ENCODE measurements at regions not wholly inside any gene's neighbourhood (a gene's known extent, or its start where the extent isn't known, plus 50 kb on each side); places are given as distances from the start of the nearest gene placed in this dataset.
A peak's percentile ranks its signal among the peaks of the same experiment; 100 is the strongest.
"Not testable (repeated sequence)": the region's sequence is repeated elsewhere in the genome, so short reads cannot be mapped to it uniquely, and the experiment has no call there.

DNA sequence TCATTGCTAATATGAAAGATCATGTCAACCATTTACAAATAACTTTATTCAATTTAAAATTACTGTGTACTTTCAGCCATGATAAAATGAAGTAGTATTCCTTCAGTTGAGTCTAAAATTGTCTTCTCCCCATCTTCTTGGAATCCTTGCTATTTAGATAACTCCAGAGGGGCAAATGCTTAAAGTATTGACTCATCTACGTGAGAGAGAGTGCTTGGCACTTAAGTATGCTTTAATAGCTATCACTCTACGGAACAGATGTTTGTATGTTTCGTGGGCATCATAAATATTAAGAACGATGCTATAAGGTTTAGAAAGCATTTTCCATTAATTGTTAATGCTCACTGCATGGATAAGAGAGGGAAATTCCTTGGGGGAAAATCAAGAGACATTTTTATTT, 69.3 kb upstream of the MED13 start:
- POLR2A ChIA-PET = no interaction called here

GRCh38 chr17:62131271-62131670, 66.2 kb upstream of the MED13 start:
- CTCF ChIA-PET = interaction anchor here in 1 of 2 donors (0.7 kb wide), 1 partner anchor 10 kb away, joined by 3 read pairs; no protein-coding TSS in a partner anchor

More for the DNA sequence above, 69.3 kb upstream of the MED13 start:
- H3K4me1 ChIP-seq (ENCODE audit: control insufficient read depth in 1 of 2, extremely low read depth in 1 of 2, insufficient read depth in 2 of 2, low read length in 2 of 2) = peaks cover 0 to 9% of the 10 kb centered on the region in 2 experiments
- no peak overlapping the region for H3K27ac Mint-ChIP-seq
- peaks cover 0 to 4% (median 2%) of the 10 kb centered on the region in 3 donors for H3K4me1 Mint-ChIP-seq
- WGBS (ENCODE audit: insufficient coverage) = no CpG with 5 or more reads among the region's 4 CpGs
- H3K9me3 ChIP-seq = no peaks in the 10 kb centered on the region
- no peaks in the 10 kb centered on the region for H3K36me3 ChIP-seq (ENCODE audit: control insufficient read depth in 2 of 2, extremely low read depth in 1 of 2, insufficient read depth in 1 of 2, low read length in 1 of 2)
- no peak for DNase-seq
- H3K4me3 Mint-ChIP-seq = no peak overlapping the region
- no peaks in the 10 kb centered on the region for H3K36me3 Mint-ChIP-seq
- H3K27me3 Mint-ChIP-seq = peaks cover 14 to 27% of the 10 kb centered on the region in 2 donors
- peaks cover 0 to 24% of the 10 kb centered on the region in 2 experiments for H3K27me3 ChIP-seq (replicated peaks in 1 of 2; ENCODE audit: control insufficient read depth in 2 of 2, extremely low read depth in 1 of 2, insufficient read depth in 2 of 2, low read length in 1 of 2)
- no peak overlapping the region for H3K4me3 ChIP-seq (ENCODE audit: control insufficient read depth in 1 of 2, extremely low read depth in 1 of 2, low read length in 1 of 2)
- no peak overlapping the region for H3K27ac ChIP-seq (ENCODE audit: low read length)
- H3K9me3 Mint-ChIP-seq = no peaks in the 10 kb centered on the region
- CTCF ChIA-PET = no interaction called here
- ATAC-seq (replicated peaks in 1 of 4) = no peak

DNA sequence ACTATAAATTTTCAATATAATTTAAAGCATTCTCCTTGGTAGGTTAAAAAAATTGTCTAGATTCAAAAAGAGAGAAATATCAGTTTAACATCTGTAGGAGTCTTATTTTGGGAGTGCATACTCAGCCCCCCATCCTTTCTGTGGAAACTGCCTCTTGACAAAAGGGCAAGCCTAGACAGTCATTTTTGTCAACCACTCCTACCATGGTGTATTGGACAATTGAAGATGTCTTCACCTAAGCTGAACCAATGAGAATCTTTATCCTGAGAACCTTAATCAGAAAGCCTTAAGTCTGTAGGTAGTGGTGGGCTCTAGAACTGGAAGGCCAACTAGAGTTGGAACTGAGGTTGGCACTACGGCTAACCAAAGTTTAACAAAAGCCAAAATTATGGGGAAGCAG, 65.7 kb upstream of the MED13 start:
- POLR2A ChIA-PET = no interaction called here
- DNase-seq = no peak
- no peak overlapping the region for H3K27ac ChIP-seq (ENCODE audit: low read length)
- H3K4me1 Mint-ChIP-seq = peaks cover 0 to 6% (median 3%) of the 10 kb centered on the region in 3 donors
- no peak for ATAC-seq (replicated peaks in 1 of 4)
- H3K9me3 Mint-ChIP-seq = no peaks in the 10 kb centered on the region
- H3K27ac Mint-ChIP-seq = no peak overlapping the region
- H3K4me3 Mint-ChIP-seq = no peak overlapping the region
- CTCF ChIA-PET = no interaction called here
- H3K36me3 ChIP-seq (ENCODE audit: control insufficient read depth in 2 of 2, extremely low read depth in 1 of 2, insufficient read depth in 1 of 2, low read length in 1 of 2) = no peaks in the 10 kb centered on the region
- 75% methylated on average over 1 of the region's 1 CpG for WGBS (ENCODE audit: insufficient coverage)
- no peaks in the 10 kb centered on the region for H3K36me3 Mint-ChIP-seq
- H3K9me3 ChIP-seq = no peaks in the 10 kb centered on the region
- H3K27me3 Mint-ChIP-seq = peaks cover 9 to 12% of the 10 kb centered on the region in 2 donors
- no peak overlapping the region for H3K4me3 ChIP-seq (ENCODE audit: control insufficient read depth in 1 of 2, extremely low read depth in 1 of 2, low read length in 1 of 2)
- no peaks in the 10 kb centered on the region for H3K4me1 ChIP-seq (ENCODE audit: control insufficient read depth in 1 of 2, extremely low read depth in 1 of 2, insufficient read depth in 2 of 2, low read length in 2 of 2)
- no peaks in the 10 kb centered on the region for H3K27me3 ChIP-seq (replicated peaks in 1 of 2; ENCODE audit: control insufficient read depth in 2 of 2, extremely low read depth in 1 of 2, insufficient read depth in 2 of 2, low read length in 1 of 2)

More at GRCh38 chr17:62131271-62131670, 66.2 kb upstream of the MED13 start:
- H3K27ac ChIP-seq (ENCODE audit: low read length); H3K4me3 ChIP-seq (ENCODE audit: control insufficient read depth in 1 of 2, extremely low read depth in 1 of 2, low read length in 1 of 2); DNase-seq; H3K36me3 Mint-ChIP-seq; POLR2A ChIA-PET; ATAC-seq (replicated peaks in 1 of 4); H3K4me1 Mint-ChIP-seq; H3K9me3 ChIP-seq; H3K4me3 Mint-ChIP-seq; H3K36me3 ChIP-seq (ENCODE audit: control insufficient read depth in 2 of 2, extremely low read depth in 1 of 2, insufficient read depth in 1 of 2, low read length in 1 of 2); H3K9me3 Mint-ChIP-seq; H3K27ac Mint-ChIP-seq; H3K4me1 ChIP-seq (ENCODE audit: control insufficient read depth in 1 of 2, extremely low read depth in 1 of 2, insufficient read depth in 2 of 2, low read length in 2 of 2); H3K27me3 ChIP-seq (replicated peaks in 1 of 2; ENCODE audit: control insufficient read depth in 2 of 2, extremely low read depth in 1 of 2, insufficient read depth in 2 of 2, low read length in 1 of 2): not testable (repeated sequence)
- peaks cover 11 to 16% of the 10 kb centered on the region in 2 donors for H3K27me3 Mint-ChIP-seq
- 97% methylated on average over 5 of the region's 6 CpGs for WGBS (ENCODE audit: insufficient coverage)

DNA sequence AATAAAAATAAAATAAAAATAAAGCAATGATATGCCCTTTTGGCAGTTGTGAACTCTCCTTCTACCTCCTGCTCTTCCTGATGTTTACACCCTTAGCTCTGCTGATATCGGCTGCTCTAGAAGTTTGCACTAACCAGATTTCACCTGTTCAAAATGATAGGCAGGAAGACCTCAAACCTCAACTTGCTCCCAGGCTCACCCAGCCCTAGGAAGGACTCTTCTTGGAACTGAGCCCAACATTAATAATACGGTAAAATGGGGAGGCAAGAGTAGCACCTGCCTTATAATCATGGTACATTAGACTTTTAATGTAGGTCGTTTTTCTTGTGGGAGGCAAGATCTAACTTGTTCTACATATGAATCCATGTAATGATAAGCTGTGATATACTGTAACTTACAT, 61.2 kb upstream of the MED13 start:
- no peak overlapping the region for H3K4me3 Mint-ChIP-seq
- H3K4me1 Mint-ChIP-seq = peaks cover 3 to 9% (median 4%) of the 10 kb centered on the region in 3 donors
- ATAC-seq (replicated peaks in 1 of 4) = no peak
- H3K27ac ChIP-seq (ENCODE audit: low read length) = no peak overlapping the region
- POLR2A ChIA-PET = no interaction called here
- no peaks in the 10 kb centered on the region for H3K4me1 ChIP-seq (ENCODE audit: control insufficient read depth in 1 of 2, extremely low read depth in 1 of 2, insufficient read depth in 2 of 2, low read length in 2 of 2)
- no peak overlapping the region for H3K4me3 ChIP-seq (ENCODE audit: control insufficient read depth in 1 of 2, extremely low read depth in 1 of 2, low read length in 1 of 2)
- H3K27me3 Mint-ChIP-seq = peaks cover 16 to 27% of the 10 kb centered on the region in 2 donors
- H3K9me3 ChIP-seq = no peaks in the 10 kb centered on the region
- 0% methylated on average over 1 of the region's 3 CpGs for WGBS (ENCODE audit: insufficient coverage)
- H3K27me3 ChIP-seq (replicated peaks in 1 of 2; ENCODE audit: control insufficient read depth in 2 of 2, extremely low read depth in 1 of 2, insufficient read depth in 2 of 2, low read length in 1 of 2) = peaks cover 0 to 8% of the 10 kb centered on the region in 2 experiments
- H3K27ac Mint-ChIP-seq = no peak overlapping the region
- no peaks in the 10 kb centered on the region for H3K36me3 ChIP-seq (ENCODE audit: control insufficient read depth in 2 of 2, extremely low read depth in 1 of 2, insufficient read depth in 1 of 2, low read length in 1 of 2)
- H3K36me3 Mint-ChIP-seq = no peaks in the 10 kb centered on the region
- H3K9me3 Mint-ChIP-seq = no peaks in the 10 kb centered on the region
- CTCF ChIA-PET = interaction anchor here in 1 of 2 donors (0.5 to 0.6 kb wide), 2 partner anchors 17 to 677 kb away, joined by 3 read pairs; no protein-coding TSS in a partner anchor
- DNase-seq = no peak

DNA sequence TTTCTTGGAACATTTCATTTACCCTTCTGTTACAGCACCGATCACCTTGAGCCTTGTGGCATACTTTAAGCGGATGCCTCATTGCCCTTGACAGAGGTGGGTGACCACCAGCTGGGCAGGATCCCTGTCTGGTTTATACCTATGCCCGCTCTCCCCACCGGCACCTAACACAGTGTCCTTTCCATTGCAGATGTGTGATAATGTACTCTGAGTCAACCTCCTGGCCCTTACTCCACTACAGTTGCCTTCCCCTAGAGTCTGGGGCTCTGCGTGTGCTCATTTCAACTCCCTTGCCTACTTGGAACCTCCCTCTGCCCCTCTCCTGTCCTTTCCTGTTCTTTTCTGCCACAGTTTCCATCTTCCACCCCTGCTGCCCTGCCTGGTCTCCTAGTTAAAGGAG, 60.2 kb upstream of the MED13 start:
- ChIA-PET CTCF (no interaction called here), POLR2A (no interaction called here)
- peaks cover 11 to 16% (median 13%) of the 10 kb centered on the region in 3 donors for H3K4me1 Mint-ChIP-seq
- no peak overlapping the region for H3K4me3 ChIP-seq (ENCODE audit: control insufficient read depth in 1 of 2, extremely low read depth in 1 of 2, low read length in 1 of 2)
- peaks cover 0 to 8% of the 10 kb centered on the region in 2 experiments for H3K27me3 ChIP-seq (replicated peaks in 1 of 2; ENCODE audit: control insufficient read depth in 2 of 2, extremely low read depth in 1 of 2, insufficient read depth in 2 of 2, low read length in 1 of 2)
- DNase-seq (no peak), ATAC-seq (replicated peaks in 1 of 4) (no peak)
- no peak overlapping the region for H3K27ac ChIP-seq (ENCODE audit: low read length)
- WGBS (ENCODE audit: insufficient coverage) = 91% methylated on average over 5 of the region's 5 CpGs
- no peak overlapping the region for H3K27ac Mint-ChIP-seq
- H3K36me3 ChIP-seq (ENCODE audit: control insufficient read depth in 2 of 2, extremely low read depth in 1 of 2, insufficient read depth in 1 of 2, low read length in 1 of 2) = no peaks in the 10 kb centered on the region
- no peaks in the 10 kb centered on the region for H3K9me3 ChIP-seq
- H3K27me3 Mint-ChIP-seq = peaks cover 16 to 27% of the 10 kb centered on the region in 2 donors
- no peaks in the 10 kb centered on the region for H3K4me1 ChIP-seq (ENCODE audit: control insufficient read depth in 1 of 2, extremely low read depth in 1 of 2, insufficient read depth in 2 of 2, low read length in 2 of 2)
- H3K4me3 Mint-ChIP-seq = no peak overlapping the region
- no peaks in the 10 kb centered on the region for H3K36me3 Mint-ChIP-seq
- no peaks in the 10 kb centered on the region for H3K9me3 Mint-ChIP-seq

GRCh38 chr17:62121025-62121730, 56.1 kb upstream of the MED13 start:
- Mint-ChIP-seq H3K27ac (no peak overlapping the region), H3K4me1 (peaks cover 13 to 18% (median 18%) of the 10 kb centered on the region in 3 donors), H3K27me3 (peaks cover 10 to 17% of the 10 kb centered on the region in 2 donors), H3K36me3 (no peaks in the 10 kb centered on the region), H3K4me3 (peak overlapping the region in 1 of 3 donors; percentile 14), H3K9me3 (no peaks in the 10 kb centered on the region)
- ChIA-PET CTCF (interaction anchor here in 1 of 2 donors (0.6 kb wide), 2 partner anchors 10 to 49 kb away, joined by 3 read pairs; no protein-coding TSS in a partner anchor), POLR2A (interaction anchor here in 1 of 2 donors (0.7 kb wide), 1 partner anchor 40 kb away, joined by 4 read pairs; no protein-coding TSS in a partner anchor)
- Histone ChIP-seq H3K9me3 (no peaks in the 10 kb centered on the region), H3K36me3 (ENCODE audit: control insufficient read depth in 2 of 2, extremely low read depth in 1 of 2, insufficient read depth in 1 of 2, low read length in 1 of 2) (no peaks in the 10 kb centered on the region), H3K27ac (ENCODE audit: low read length) (no peak overlapping the region), H3K27me3 (replicated peaks in 1 of 2; ENCODE audit: control insufficient read depth in 2 of 2, extremely low read depth in 1 of 2, insufficient read depth in 2 of 2, low read length in 1 of 2) (peaks cover 0 to 8% of the 10 kb centered on the region in 2 experiments), H3K4me3 (ENCODE audit: control insufficient read depth in 1 of 2, extremely low read depth in 1 of 2, low read length in 1 of 2) (no peak overlapping the region), H3K4me1 (ENCODE audit: control insufficient read depth in 1 of 2, extremely low read depth in 1 of 2, insufficient read depth in 2 of 2, low read length in 2 of 2) (no peaks in the 10 kb centered on the region)
- DNase-seq = no peak
- no CpG with 5 or more reads among the region's 4 CpGs for WGBS (ENCODE audit: insufficient coverage)
- no peak for ATAC-seq (replicated peaks in 1 of 4)
